IMR-90 (cell line): ENCODE measurements at regions not wholly inside any gene's neighbourhood (a gene's known extent, or its start where the extent isn't known, plus 50 kb on each side); places are given as distances from the start of the nearest gene placed in this dataset.
"Not testable (repeated sequence)": the region's sequence is repeated elsewhere in the genome, so short reads cannot be mapped to it uniquely, and the experiment has no call there.

Experiments
- ATAC-seq: fragments of 200-7000 bp; cut with Tn5 transposase; 2 replicates; pipeline ENCODE4 v1.9.1; 2020; ENCODE audit warnings: low read depth, mild to moderate bottlenecking, moderate library complexity
- BruUV-seq: library from RNA; stranded (reverse); fragments of 400-500 nt; replicated peaks from 2 replicates; lab custom pipeline; 2021; lab: Mats Ljungman, UMichigan
- CTCF ChIA-PET: fragments of 300-600 bp; formaldehyde crosslinking; extraction: SDS; loops from one replicate; lab custom pipeline; 2021; ENCODE audit warnings: antibody characterized with exemption; lab: Yijun Ruan, JAX
- POLR2A ChIA-PET: fragments of 300-600 bp; sonication (Branson Sonifier 250); formaldehyde crosslinking; loops from one replicate; lab custom pipeline; 2022; ENCODE audit warnings: antibody characterized with exemption; ENCODE audit not compliant: unreplicated experiment; lab: Charles Lee
- DNase-seq: peaks from one replicate; pipeline ENCODE4 v3.0.0; 2013
- H2AFZ ChIP-seq: replicated peaks from 2 replicates; pipeline ENCODE3; 2013; ENCODE audit warnings: low read length, mild to moderate bottlenecking; ENCODE audit not compliant: poor library complexity
- H2AK5ac ChIP-seq: 2 replicates; pipeline ENCODE4 v1.6.1; 2013; ENCODE audit warnings: low read depth, low read length, inconsistent platforms
- H2AK9ac ChIP-seq: replicated peaks from 2 replicates; pipeline ENCODE3; 2013; ENCODE audit warnings: mild to moderate bottlenecking, low read depth, low read length, moderate library complexity; ENCODE audit not compliant: poor library complexity
- H2BK120ac ChIP-seq: 2 replicates; pipeline ENCODE4 v1.6.1; 2013; ENCODE audit warnings: low read depth, low read length, inconsistent platforms
- H2BK15ac ChIP-seq: 3 replicates; pipeline ENCODE4 v1.6.1; 2013; ENCODE audit warnings: low read depth, low read length, inconsistent platforms
- H2BK20ac ChIP-seq: 2 replicates; pipeline ENCODE4 v1.6.1; 2013; ENCODE audit warnings: low read depth, mild to moderate bottlenecking, inconsistent platforms, low read length, moderate library complexity
- H2BK5ac ChIP-seq: 2 replicates; pipeline ENCODE4 v1.6.1; 2013; ENCODE audit warnings: mild to moderate bottlenecking, low read depth, low read length, inconsistent platforms; ENCODE audit not compliant: poor library complexity, severe bottlenecking
- H3K14ac ChIP-seq: replicated peaks from 2 replicates; pipeline ENCODE4 v1.6.1; 2013; ENCODE audit warnings: low read depth, low read length, inconsistent platforms
- H3K18ac ChIP-seq: 2 replicates; pipeline ENCODE4 v1.6.1; 2013; ENCODE audit warnings: low read depth, low read length, control low read depth
- H3K23ac ChIP-seq: 2 replicates; pipeline ENCODE4 v1.6.1; 2013; ENCODE audit warnings: low read depth, low read length, inconsistent platforms
- H3K27ac ChIP-seq: 2 replicates; pipeline ENCODE4 v1.5.1; 2013; ENCODE audit warnings: mild to moderate bottlenecking, control low read depth, low read length; ENCODE audit not compliant: insufficient read depth
- H3K27me3 ChIP-seq: 2 replicates; pipeline ENCODE4 v1.6.1; 2013; ENCODE audit warnings: low read length; ENCODE audit not compliant: control insufficient read depth, insufficient read depth
- H3K36me3 ChIP-seq: 2 replicates; pipeline ENCODE4 v1.6.1; 2013; ENCODE audit warnings: low read length, mixed read lengths; ENCODE audit not compliant: control insufficient read depth, insufficient read depth
- H3K4ac ChIP-seq: 2 replicates; pipeline ENCODE4 v1.6.1; 2013; ENCODE audit warnings: low read depth, low read length, inconsistent platforms
- H3K4me1 ChIP-seq: 2 replicates; pipeline ENCODE4 v1.6.1; 2013; ENCODE audit warnings: low read length, mixed read lengths; ENCODE audit not compliant: control insufficient read depth, insufficient read depth
- H3K4me2 ChIP-seq: 2 replicates; pipeline ENCODE4 v1.6.1; 2013; ENCODE audit warnings: low read depth, mild to moderate bottlenecking, control low read depth, low read length, moderate library complexity
- H3K4me3 ChIP-seq: 2 replicates; pipeline ENCODE4 v1.5.1; 2013; ENCODE audit warnings: low read depth, mild to moderate bottlenecking, control low read depth, low read length, moderate library complexity; ENCODE audit not compliant: insufficient read depth
- H3K56ac ChIP-seq: 2 replicates; pipeline ENCODE4 v1.6.1; 2013; ENCODE audit warnings: low read length, inconsistent platforms; ENCODE audit not compliant: insufficient read depth; ENCODE audit errors: extremely low read depth
- H3K79me1 ChIP-seq, 2 experiments: 2 replicates each; pipeline ENCODE4 v1.6.1; 2013; ENCODE audit warnings: low read length in 2 of 2, inconsistent platforms in 1 of 2, low read depth in 1 of 2
- H3K9ac ChIP-seq: 2 replicates; pipeline ENCODE4 v1.6.1; 2013; ENCODE audit warnings: low read depth, low read length, control low read depth
- H3K9me1 ChIP-seq: 2 replicates; pipeline ENCODE4 v1.6.1; 2013; ENCODE audit warnings: low read length, inconsistent platforms; ENCODE audit not compliant: insufficient read depth
- H3K9me3 ChIP-seq: 2 replicates; pipeline ENCODE4 v1.6.1; 2013; ENCODE audit warnings: low read length; ENCODE audit not compliant: control insufficient read depth, insufficient read depth
- H4K20me1 ChIP-seq: 2 replicates; pipeline ENCODE4 v1.6.1; 2013; ENCODE audit warnings: low read length, inconsistent platforms; ENCODE audit not compliant: insufficient read depth
- H4K5ac ChIP-seq: 2 replicates; pipeline ENCODE4 v1.6.1; 2013; ENCODE audit warnings: mild to moderate bottlenecking, low read depth, low read length, control low read depth
- H4K8ac ChIP-seq, 2 experiments: 2 replicates each; pipeline ENCODE4 v1.6.1; 2013; ENCODE audit warnings: low read depth in 2 of 2, low read length in 2 of 2, control low read depth in 1 of 2, inconsistent platforms in 1 of 2
- H4K91ac ChIP-seq: 2 replicates; pipeline ENCODE4 v1.6.1; 2013; ENCODE audit warnings: low read depth, low read length, inconsistent platforms; ENCODE audit not compliant: insufficient read depth
- WGBS, 2 experiments: methylation state at CpG; one replicate each; pipeline versions ENCODE4 v1.1.5 to v1.1.7; 2013; ENCODE audit warnings: missing lambda C conversion rate in 2 of 2; ENCODE audit not compliant: insufficient read length in 1 of 2; ENCODE audit errors: extremely low coverage in 2 of 2; 5-methylcytosine and 5-hydroxymethylcytosine counted together
- dilution Hi-C: fragments of 300-500 bp; cut with HindIII; formaldehyde crosslinking; loops from one replicate; pipeline ENCODE4 v1.14.3; 2018; ENCODE audit warnings: low sequenced_read_pairs; ENCODE audit not compliant: unreplicated experiment
- in situ Hi-C: fragments of 300-500 bp; cut with MboI; formaldehyde crosslinking; loops from 3 replicates; pipeline ENCODE4 v1.14.3; 2019; ENCODE audit warnings: low sequenced_read_pairs, inconsistent platforms, mixed read lengths
- intact Hi-C: fragments of 100-400 bp; cut with micrococcal nuclease; formaldehyde crosslinking; loops from 2 replicates; pipeline ENCODE4 v1.10.0; 2022

- H2BK120ac ChIP-seq, in situ Hi-C loops, H3K9me1 ChIP-seq, H4K5ac ChIP-seq, H3K27me3 ChIP-seq, H3K18ac ChIP-seq, intact Hi-C loops, H2AK5ac ChIP-seq, H4K8ac ChIP-seq, H4K20me1 ChIP-seq, H2BK15ac ChIP-seq, H3K14ac ChIP-seq, H3K4me3 ChIP-seq, H2BK20ac ChIP-seq, H2AK9ac ChIP-seq, ATAC-seq, H3K23ac ChIP-seq, H4K91ac ChIP-seq, H3K9ac ChIP-seq, H2BK5ac ChIP-seq, H3K56ac ChIP-seq, dilution Hi-C loops, POLR2A ChIA-PET, H3K79me1 ChIP-seq, H3K9me3 ChIP-seq, H3K4ac ChIP-seq, BruUV-seq, H3K4me1 ChIP-seq, H3K4me2 ChIP-seq, H3K36me3 ChIP-seq, CTCF ChIA-PET, H2AFZ ChIP-seq, DNase-seq, H3K27ac ChIP-seq: not testable (repeated sequence)
- WGBS, 2 experiments, result no CpG with 5 or more reads among the region's 7 CpGs
Measured at GRCh38 chr14:106658066-106658860, 1131.9 kb downstream of the TMEM121 start.

- H3K27ac ChIP-seq, H2AFZ ChIP-seq, H3K27me3 ChIP-seq, H3K36me3 ChIP-seq, H4K5ac ChIP-seq, H3K79me1 ChIP-seq, H3K9ac ChIP-seq, ATAC-seq, CTCF ChIA-PET, H4K20me1 ChIP-seq, H2AK5ac ChIP-seq, DNase-seq, H4K8ac ChIP-seq, dilution Hi-C loops, H2BK15ac ChIP-seq, H2BK20ac ChIP-seq, H3K4me3 ChIP-seq, H3K9me1 ChIP-seq, H3K56ac ChIP-seq, in situ Hi-C loops, H3K9me3 ChIP-seq, H2BK5ac ChIP-seq, H4K91ac ChIP-seq, intact Hi-C loops, H2AK9ac ChIP-seq, H3K4me1 ChIP-seq, H2BK120ac ChIP-seq, H3K14ac ChIP-seq, BruUV-seq, H3K23ac ChIP-seq, H3K4me2 ChIP-seq, POLR2A ChIA-PET, H3K4ac ChIP-seq, H3K18ac ChIP-seq: not testable (repeated sequence)
- no CpG with 5 or more reads among the region's 4 CpGs for WGBS, 2 experiments
Measured at GRCh38 chr14:106661561-106661960, 1135.2 kb downstream of the TMEM121 start.
